M059J (cell line): ENCODE measurements at regions not wholly inside any gene's neighbourhood (a gene's known extent, or its start where the extent isn't known, plus 50 kb on each side); places are given as distances from the start of the nearest gene placed in this dataset.

Experiments
- DNase-seq: peaks from one replicate; pipeline ENCODE4 v3.0.0-alpha.2; 2012; ENCODE audit warnings: low read depth

DNA sequence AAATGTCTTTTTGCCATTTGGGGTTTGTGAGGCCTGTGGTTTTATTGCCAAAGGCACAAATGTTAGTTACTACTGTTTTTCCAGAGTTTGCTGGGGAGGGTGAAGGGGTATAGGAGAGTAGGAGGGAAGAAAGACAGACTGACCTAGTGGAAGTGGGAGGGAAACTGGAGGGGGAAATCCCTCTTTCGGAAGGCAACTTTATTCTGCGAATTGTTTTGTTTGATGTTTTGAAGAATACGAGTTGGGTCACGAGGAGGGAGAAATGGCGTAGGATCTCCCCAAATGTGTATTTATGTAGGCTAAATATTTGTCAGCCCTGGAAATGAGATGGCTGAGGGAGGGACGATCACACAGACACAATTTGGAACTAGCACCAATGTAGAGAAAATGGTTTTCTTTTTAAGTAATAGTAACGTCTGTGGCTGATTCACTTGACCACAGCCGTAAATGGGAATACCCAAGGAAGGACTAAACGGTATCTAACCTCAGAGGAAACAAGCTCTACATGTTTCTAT is 172.3 kb downstream of the ICOS start:
- DNase-seq: no peak

DNA sequence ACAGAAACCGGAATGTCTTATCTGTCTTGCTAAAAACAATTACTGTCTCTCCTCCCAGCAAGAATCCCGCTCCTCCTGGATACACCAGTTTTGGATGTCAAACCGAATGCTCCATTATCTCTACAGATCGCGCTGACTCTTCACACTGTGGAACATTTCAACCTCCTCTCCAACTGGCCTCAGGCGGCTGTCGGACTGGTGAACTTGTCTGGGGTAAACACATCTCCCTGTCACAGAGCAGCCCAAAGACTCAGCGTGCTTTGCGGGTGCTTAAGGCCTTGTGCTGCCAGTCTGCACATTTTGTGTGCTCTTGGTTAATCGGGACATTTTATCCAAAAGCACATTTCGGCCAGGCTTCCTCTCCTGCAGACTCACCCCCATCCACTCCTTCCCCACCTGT is 173.1 kb downstream of the ICOS start:
- DNase-seq: no peak

DNA sequence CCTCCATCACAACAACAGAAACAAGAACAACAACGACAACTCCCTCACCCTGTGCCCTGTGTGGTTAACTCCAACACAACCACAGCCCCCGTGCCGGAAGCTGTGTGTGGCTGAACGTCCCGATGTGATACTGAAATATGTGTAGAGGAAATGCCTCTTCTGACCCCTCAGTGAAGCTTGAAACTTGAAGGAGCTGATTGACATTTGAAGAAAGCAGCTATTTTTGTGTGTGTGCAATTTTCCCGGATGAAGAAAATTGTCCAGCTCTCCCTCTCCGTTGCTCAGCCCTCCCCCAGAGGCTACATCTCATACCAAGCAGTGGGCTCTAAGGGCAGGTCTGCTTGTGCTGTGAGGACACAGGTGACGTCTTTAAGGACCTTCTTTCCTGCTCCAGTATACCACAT is 173.8 kb downstream of the ICOS start:
- DNase-seq: no peak

DNA sequence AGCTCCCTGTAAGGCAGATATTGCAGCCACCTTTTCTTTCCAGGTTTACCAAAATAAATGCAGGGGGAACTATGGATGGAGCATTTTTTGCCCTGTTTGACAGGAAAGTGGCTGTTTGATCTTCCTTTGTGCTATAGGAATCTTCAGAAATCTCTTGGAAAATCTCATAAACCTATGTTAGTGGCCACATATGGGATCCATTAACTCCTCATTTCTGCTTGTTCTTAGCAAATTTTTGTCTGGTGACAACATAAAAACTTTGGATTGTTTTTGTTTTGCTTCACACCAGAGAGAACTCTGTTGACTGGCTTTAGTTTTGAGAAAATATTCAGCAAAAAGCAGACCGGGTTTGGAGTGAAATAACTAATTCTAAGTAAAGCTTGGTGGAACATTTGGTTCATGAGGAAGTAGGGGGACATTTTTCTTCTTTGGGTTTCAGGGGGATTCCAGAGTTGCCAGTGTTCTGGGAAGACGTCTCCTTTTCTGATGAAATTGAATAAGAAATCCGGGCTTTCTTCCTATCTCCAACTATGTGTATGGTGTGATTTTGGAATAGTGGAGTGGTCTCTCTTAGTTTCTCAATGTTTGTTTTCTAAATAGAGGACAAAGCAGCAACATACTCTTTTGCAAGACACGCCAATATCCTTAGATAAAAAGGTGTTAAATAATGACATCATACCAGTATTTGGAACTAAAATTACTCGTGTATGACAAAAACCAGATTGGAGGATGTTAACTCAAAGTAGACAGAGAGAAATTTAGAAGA is 174.4 kb downstream of the ICOS start:
- no peak for DNase-seq

DNA sequence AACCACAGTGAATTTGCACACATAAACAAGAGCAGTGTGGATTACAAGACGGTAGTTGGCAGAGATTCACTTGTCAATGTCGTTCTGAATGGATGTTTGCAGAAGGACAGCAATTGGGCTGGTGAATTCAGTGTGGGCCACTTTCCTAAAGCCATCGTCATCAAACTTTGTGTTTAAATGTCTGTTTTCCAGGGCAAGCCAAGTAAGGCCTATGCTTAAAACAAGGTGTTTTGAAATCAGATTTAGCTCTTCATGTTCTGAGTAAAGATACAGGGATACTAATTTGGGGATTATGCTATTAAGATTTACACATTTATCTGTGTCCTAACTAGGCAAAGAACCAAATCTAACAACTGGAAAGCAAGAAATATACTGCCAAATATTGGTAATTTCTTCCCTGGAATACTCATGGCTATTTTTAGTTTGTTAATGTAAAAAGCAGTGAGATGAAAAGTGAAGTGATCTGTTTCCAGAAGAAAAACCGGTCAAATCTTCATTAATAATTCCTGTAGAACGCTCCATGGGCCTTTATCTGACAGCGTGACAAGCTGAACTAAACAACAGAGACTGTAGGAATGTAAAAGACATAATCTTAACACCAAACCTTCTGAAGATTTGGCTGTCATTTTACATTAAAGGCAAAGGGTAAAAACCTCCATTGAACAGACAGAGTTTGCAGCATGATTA is 175.7 kb downstream of the ICOS start:
- DNase-seq: no peak

DNA sequence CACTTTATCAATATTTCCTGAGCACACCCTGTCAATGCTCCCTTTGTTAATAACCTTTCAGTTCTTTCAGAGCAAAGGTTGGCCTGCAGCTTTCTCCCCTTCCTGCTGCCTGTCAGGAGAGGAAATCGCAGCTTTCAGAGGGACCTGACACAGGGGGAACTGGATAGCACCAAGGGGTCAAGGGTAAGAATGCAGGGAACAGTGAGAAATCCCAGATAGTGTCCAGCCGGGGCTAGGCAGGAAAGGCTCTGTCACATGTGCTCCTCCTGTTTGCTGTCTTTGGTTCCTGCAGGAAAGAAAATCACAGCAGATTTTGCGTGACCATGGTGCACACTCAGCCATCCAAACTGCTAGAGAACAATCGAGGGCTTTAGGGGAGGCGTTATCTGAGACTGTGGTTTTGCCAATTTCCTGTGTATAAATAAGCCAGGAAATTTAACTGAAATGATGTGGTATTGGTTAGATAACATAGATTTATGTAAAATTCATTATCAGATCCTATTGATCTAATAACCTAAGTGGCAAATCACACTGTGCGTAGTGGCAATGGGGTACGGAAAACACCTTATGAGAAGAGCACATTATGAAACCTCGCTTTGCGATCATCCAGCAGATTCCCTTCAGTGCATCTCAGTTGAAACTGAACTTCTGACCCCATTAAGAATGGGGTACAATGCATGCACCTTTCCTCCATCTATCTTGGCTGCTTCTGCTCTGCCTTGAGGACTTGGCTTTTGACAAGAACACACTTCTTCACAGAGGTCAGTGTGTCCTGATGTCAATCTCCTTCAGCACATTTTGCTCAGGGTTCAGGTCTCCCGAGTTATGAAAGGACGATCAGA is 178.0 kb downstream of the ICOS start:
- DNase-seq: no peak

DNA sequence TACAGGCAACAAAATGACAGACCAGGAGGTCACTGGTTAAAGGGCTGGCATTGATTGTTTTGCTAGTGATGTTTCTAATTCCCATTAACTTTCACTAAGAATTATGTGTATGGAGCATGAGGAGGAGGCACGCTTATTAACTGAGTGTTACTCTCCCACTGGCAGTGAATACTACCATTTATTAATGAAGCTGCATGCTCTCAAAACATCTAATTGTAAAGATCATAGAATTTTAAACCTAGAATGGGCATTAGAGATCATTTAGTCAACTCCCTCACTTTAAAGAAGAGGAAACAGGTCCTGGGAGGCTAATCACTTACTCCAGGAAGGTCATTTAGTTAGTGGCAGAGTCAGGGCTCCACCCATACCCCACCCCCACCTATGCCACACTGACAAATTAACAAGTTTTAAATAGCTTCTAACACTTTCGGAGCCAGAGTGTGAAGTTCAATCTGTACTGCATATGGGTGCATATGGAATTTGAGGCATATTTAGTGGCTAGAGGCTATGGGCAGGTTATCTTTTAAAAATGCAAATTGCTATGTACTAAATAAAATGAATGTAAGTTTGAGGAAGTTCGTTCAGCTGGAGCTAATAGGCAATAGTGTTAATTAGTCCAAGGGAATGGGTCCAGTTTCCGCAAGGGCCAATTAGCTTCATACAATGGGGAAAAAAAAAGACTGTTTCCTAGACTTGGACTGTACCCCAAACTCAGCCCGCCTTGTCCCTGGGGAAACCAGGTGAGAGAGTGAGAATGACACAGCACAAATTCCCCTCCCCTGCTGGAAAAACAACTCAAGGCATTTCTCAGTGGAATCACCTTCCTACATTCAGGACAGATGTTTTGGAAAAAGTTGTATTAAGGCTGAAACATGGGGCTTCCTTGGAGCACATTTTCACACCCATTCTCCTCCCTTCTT is 178.8 kb downstream of the ICOS start:
- no peak for DNase-seq

DNA sequence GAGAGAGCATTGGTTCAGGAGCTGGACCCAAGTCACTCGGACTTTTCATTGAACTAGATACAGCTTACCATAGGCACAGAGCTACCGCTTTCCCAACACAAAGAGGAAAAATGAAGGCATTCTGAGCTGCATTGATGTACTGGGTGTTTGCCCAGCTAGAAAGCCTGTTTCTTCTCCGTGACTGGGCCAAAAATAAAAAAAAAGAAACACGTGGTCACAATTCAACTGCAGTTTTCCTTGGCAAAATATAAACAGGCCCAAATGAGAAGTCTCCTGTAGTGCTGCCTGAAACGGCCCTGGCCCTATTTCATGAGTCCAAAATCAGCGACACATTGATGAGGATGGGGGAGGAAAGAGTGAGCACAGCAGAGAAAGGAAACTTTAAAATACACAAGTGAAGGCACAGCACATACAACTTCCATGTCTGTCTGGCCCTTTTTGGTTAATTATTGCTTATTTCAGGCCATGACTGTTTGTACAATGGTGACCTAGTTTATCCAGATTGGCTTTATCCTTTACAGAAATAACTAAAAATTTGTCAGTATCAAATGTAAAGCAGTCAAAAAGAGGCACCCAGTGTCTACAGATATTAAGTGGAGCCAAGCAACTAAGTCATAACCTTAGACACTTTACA is 179.7 kb downstream of the ICOS start:
- no peak for DNase-seq

DNA sequence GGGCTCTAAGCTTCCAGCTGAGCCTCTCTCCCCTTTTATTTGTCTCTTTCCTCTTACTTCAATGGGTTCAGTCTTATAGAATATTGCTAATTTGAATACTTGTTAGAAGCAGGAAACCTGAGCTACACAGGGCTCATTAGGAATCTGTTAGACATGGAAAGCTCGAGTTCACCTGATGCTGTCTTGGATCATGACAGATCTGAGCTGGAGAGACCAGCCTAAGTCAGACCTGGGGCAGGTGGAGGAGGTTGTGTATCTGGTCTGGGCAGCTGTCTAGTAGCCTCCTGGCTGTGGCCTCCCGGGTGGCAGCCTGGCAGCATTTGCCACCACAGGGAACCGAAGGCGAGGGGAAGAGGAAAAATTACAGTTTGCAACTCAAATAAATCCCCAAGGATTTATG is 185.9 kb downstream of the ICOS start:
- DNase-seq: no peak

DNA sequence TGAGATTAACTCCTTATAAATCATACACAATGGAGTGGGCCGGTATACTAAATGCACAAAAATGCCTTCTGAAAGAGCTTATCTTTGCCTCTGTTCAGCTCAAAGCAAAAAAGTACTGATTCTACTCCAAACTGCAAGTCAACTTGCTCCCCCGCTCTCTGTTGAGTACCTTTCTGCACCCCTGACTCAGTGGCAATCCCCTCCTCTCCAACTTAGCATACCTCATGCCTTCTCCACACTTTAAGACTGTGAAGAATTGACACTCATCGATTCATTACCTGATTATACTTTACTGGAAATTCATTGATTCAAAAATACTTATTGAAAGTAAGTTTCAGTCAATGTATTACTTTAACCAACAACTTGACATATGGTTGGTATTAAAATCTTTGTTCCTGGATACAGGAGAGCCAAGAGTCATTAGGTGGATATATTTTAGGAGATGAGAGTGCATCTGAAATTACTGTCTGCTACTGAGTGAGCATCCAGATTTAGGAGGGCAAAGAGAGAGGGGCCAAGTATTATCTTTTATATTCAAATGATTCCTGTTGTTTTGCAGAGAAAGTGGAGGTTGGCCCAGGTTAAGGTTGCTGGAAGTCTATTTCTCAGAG is 187.7 kb downstream of the ICOS start:
- no peak for DNase-seq

DNA sequence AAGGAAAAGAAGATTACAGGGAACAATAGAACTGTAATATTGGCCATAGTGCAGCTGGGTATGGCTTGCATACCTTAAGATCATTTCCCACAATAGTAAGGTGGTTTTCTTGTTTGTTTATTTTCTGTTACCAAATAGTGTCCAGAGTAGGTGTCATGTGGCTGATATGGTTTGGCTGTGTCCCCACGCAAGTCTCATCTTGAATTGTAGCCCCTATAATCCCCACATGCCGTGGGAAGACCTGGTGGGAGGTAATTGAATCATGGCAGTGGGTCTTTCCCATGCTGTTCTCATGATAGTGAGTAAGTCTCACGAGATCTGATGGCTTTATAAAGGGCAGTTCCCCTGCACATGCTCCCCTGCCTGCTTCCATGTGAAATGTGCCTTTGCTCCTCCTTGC is 190.1 kb downstream of the ICOS start:
- no peak for DNase-seq

DNA sequence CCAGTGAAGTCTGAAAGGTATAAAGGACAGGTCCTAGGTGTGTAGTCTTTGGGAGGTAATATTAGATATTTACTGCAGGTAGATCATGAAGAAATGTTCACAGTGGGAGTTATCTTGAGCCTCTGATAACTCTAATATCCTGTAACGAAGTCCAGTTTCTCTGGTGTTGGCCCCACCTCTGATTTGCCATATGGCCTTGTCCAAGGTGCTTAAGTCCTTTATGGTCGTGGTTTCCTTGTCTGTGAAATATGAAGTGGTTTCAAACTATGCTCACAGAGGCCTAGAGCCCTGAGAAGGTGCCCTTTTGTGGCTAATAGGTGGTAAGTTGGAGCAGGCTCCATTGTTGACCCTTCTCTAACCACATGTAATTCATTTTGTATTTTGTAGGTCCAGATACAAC is 190.7 kb downstream of the ICOS start:
- peak; percentile 1 for DNase-seq

DNA sequence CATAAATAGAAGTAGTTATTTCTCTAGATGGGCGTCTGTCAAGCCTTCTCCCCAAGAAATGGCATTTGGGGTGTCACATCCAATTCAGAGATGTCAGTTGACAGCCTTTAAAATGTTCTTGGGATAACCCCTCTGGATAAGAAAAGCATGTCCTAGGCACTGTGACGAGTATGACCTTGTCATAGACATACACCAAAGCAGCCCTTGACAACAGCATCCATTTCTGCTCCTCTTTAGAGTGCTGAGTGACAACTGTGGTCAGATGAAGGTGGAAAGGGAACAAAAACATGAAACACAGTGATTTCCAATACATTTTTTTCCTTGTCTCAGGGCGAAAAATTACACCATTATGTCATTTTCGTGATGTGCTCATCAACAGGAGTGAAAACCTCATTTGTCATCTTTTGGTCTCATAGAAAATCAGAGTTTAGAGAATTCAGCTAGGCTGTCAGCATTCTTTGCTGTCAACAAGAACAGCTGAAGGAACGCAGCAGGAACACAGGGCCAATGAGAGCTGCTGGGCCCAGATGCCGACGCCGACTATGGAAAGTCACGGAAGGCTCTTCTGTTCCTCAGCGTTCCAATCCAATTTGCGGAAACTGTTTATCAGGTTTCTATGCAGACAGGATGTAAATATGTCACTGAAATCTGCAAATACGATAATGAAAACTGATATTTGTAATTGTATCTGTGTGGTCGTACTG is 193.2 kb downstream of the ICOS start:
- DNase-seq: no peak

DNA sequence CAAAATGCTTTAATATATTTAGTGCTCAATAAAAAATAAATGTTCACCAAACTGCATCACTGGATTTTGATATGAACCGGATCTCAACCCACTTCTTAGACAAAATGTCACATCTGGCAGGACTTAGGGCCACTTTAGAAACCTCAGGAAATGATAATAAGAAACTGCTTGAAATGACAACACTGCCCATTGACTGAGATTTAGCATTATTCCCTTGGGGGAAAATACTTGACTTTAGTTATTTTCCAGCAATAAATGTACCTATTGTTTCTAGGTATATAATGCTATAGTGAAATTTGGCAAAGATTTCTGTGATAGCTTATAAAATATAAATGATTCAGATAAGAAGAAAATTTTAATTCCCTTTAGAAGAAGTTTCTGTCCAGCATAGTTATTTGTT is 195.1 kb downstream of the ICOS start:
- DNase-seq: no peak

DNA sequence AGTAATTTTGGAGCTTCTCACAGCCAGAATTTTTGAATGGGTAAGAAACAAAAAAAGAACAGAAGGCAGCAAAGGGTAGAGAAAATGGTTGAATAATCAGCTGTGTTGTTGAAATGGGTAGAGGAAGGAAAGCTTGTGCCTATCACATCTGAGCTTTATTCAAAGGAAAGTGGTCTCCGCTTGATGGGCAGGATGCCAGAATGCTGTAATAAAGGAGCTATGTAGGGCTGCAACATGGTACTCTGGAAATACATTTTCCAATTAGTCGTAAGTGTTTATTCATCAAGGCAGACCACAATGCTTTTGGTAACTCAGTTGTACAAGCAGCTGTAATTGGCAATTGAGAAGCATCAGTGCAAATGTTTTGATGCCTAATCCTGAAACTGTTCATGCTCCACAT is 196.9 kb downstream of the ICOS start:
- DNase-seq: no peak

DNA sequence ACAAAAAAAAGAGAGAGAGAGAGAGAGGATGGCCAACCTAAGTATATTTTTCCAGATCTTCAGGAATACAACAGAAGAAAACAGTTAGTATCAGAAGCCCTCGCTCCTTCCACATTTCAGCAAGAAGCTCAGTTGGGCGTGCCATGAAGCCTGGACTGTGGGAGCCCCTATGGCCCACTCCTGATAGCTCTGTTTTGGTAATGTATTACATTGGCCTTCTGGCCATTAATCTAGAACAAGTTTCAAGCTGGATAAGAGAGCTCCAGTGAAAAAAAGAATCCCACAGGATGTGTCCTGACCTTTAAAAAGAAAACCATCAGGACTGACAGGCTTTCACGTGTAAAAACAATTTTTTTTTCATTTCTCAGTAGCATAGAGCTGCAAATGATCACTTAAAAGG is 197.9 kb downstream of the ICOS start:
- no peak for DNase-seq

DNA sequence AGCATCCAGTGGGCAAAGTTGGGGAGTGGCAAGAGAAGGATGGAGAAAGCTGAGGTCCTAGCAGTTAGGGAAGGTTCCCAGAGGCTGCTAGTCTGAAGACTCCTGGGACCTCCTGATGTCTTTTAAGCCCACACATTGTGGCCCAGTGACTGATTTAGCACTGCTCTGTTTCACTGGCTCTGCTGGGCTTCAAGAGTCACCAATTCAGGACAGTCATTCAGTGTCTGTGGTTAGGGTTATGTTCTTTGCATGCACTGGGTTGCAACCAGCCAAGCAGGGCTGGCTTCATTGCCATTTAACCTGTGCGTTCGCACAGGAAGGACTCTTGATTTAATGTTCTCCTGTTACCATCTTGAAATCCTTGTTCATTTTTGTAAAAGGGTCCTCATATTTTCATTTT is 199.2 kb downstream of the ICOS start:
- no peak for DNase-seq

DNA sequence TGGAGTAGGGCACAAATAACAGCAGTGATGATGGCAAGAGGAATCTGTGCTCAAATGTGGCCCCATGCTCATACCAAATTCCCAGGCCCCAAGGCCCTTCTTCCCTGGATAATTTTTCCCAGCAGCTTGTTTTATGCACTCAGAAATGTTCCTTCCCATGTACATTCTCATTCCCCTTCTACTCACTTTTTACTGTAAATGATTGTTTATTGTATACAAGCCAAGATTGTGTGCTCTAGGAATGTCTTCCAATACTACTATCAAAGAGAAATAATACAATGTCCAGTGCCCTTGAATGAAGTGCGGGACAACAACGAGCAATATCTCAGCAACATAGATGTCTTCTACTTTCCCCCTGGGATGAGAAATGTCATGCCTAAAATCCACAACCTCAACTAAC is 201.6 kb downstream of the ICOS start:
- no peak for DNase-seq

DNA sequence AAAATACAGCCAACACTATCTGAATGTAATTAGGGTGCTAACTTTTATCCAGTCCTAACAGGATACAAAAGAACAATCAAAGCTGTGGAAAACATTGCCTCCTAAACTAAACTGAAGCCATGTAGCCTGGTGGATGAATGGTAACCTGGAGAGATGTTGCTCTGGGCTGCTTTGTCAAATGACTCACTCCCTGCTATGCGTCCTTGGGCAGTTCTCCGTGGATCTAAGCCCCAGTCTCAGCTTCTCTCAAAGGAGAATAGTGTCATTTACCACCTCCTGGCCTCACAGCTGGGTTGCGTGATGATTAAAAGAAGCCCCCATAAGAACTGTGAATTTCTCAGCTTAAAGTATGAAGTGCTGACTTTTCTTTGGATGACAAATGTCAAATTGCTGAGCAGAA is 203.7 kb downstream of the ICOS start:
- DNase-seq: no peak
